Suprapubic skin (tissue), 3 donors: ENCODE measurements at regions not wholly inside any gene's neighbourhood (a gene's known extent, or its start where the extent isn't known, plus 50 kb on each side); places are given as distances from the start of the nearest gene placed in this dataset.

Experiments used
- CTCF ChIP-seq, 2 donors: fragments of 200-600 bp in 1 of 2; fragments of 450-650 bp in 1 of 2; sonication (generic) in 1 of 2; IDR thresholded peaks; one replicate each; pipeline ENCODE4 v1.5.1; 2016 to 2019; ENCODE audit warnings: antibody characterized with exemption in 2 of 2, mild to moderate bottlenecking in 1 of 2, moderate library complexity in 1 of 2
- POLR2A ChIP-seq, 2 donors: fragments of 450-650 bp; IDR thresholded peaks; one replicate each; pipeline ENCODE4 v1.6.1; 2017; ENCODE audit warnings: antibody characterized with exemption in 2 of 2, mild to moderate bottlenecking in 2 of 2, moderate library complexity in 2 of 2

GRCh38 chr10:76788452-76788811, 849.2 kb downstream of the KCNMA1 start:
- TF ChIP-seq CTCF (IDR thresholded peaks at IDR 0.05) (no peak), POLR2A (IDR thresholded peaks at IDR 0.05) (no peak)
